ENCODE measurements at regions not wholly inside any gene's neighbourhood (a gene's known extent, or its start where the extent isn't known, plus 50 kb on each side); places are given as distances from the start of the nearest gene placed in this dataset.

DNA sequence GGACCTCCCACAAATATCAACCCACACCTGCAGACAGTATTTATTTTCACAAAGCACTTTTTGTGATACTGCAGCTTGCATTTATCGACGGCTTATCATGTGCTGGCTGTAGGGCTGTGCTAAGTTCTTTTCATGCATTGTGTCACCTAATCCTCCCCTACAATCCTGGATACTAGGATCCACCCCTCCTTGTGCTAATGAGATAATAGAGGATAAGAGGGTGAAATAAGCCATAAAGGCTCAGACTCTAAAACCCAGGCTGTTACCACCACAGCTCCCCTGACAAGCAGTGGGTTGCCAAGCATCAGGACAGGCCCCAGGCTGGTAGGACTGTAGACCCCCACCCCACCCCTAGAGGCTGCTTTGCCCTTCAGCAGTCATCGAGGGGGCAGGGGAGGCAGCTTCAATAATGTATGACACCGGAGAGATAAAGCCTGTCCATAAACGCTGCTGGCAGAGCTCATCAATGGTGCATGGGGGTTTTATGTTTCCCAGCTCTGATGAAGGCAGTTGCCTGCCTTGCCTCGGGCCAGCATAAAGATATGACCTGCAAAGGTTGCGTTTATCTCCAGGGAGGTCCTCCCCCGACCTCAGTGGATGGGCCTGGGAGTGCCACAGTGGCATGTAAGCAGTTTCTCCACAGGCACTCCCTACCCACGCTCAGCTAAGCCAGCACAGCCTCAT is 73.9 kb upstream of the C16orf82 start:
- no peak for DNase-seq

DNA sequence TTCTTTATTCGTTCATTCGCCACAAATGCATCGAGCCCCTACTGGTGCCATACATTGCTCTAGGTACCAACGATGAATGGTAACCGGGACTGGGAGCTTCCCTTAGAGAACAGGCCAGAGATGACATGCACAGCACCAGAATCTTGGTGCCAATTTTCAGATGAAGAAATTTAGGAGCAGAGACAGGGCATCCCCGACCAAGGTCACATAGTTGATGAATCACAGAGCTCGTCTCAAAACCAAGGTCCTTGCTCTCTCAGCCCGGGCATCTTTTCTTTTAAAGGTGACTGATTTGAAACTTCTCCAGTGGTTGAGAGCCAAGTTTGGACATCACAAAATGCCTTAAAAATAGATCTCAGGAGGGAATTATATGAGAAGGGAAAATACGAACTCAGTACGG is 73.2 kb upstream of the C16orf82 start:
- DNase-seq: no peak

DNA sequence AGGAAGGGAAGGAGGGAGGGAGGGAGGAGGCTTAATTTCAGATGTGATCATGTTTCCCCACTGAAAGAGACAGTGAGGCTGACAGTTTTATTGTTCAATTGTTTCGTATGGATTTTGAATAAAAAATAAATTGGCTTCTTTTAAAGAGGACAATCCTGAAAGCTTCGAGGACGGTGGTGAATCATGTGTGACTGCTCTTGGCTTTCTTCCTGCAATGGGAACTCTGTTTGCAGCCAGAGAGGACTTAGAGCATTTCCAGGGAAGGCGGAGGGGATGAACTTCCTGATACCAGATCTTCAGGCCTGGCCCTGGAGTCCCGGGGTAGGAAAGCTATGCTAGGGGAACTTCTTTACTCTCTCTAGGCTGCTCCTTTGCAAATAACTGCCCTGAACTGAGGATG is 72.8 kb upstream of the C16orf82 start:
- DNase-seq: no peak

DNA sequence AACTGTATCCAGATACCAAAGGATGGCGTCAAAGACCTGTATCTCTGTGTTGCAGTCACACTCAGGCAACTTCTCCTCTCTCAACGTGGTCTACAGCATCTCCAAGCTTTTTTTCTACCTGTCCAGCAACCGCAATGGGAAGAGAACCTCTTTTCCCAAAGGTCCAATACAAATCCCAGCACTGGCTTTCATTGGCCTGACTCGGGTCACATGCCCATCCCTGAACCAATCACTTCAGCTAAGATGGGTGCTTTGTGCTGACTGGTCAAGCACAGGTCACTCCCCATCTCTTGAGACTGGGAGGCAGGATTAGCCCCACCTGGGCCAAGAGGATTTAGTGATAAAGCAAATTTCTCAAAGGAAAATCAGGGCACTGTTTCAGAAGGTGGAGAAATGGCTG is 71.2 kb upstream of the C16orf82 start:
- no peak for DNase-seq

DNA sequence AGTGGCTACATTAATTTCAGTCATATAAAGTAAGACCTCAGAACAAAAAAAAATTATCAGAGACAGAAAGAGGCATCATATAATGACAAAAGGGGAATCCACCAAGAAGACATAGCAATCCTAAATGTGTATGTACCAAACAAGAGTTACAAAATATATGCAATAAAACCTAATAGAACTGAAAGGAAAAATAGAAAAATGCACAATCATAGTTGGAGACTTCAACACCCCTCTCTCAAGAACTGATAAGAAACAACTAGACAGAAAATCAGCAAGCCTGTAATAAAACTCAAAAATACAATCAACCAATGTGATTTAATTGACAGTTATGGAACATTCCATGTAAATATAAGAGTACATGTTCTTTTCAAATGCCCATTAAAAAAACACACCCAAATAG is 61.3 kb upstream of the C16orf82 start:
- DNase-seq: no peak
